Immature natural killer cell (primary cell): ENCODE measurements at regions not wholly inside any gene's neighbourhood (a gene's known extent, or its start where the extent isn't known, plus 50 kb on each side); places are given as distances from the start of the nearest gene placed in this dataset.

Source experiments
- DNase-seq, 3 donors: peaks; one replicate each; pipeline ENCODE4 v3.0.0; 2022; ENCODE audit warnings: mixed read lengths in 1 of 3
- H3K27ac Mint-ChIP-seq, 6 donors: one replicate each; pipeline ENCODE4 v1.8.0; 2020; ENCODE audit warnings: mixed read lengths in 6 of 6, mild to moderate bottlenecking in 5 of 6, inconsistent platforms in 4 of 6, moderate library complexity in 3 of 6
- H3K27me3 Mint-ChIP-seq, 3 donors: one replicate each; pipeline ENCODE4 v1.8.0; 2020 to 2021; ENCODE audit warnings: low read depth in 3 of 3, mild to moderate bottlenecking in 3 of 3, mixed read lengths in 3 of 3, moderate library complexity in 3 of 3, inconsistent platforms in 1 of 3
- H3K36me3 Mint-ChIP-seq, 3 donors: one replicate each; pipeline ENCODE4 v1.8.0; 2020; ENCODE audit warnings: mixed read lengths in 3 of 3, inconsistent platforms in 2 of 3, mild to moderate bottlenecking in 2 of 3
- H3K4me1 Mint-ChIP-seq, 2 donors: one replicate each; pipeline ENCODE4 v1.8.0; 2020; ENCODE audit warnings: inconsistent platforms in 2 of 2, mild to moderate bottlenecking in 2 of 2, mixed read lengths in 2 of 2, moderate library complexity in 1 of 2
- H3K4me3 Mint-ChIP-seq, 5 donors: one replicate each; pipeline ENCODE4 v1.8.0; 2020; ENCODE audit warnings: mild to moderate bottlenecking in 5 of 5, mixed read lengths in 5 of 5, inconsistent platforms in 3 of 5, moderate library complexity in 3 of 5
- H3K9me3 Mint-ChIP-seq, 6 donors: one replicate each; pipeline ENCODE4 v1.8.0; 2020; ENCODE audit warnings: mild to moderate bottlenecking in 6 of 6, mixed read lengths in 6 of 6, inconsistent platforms in 4 of 6, moderate library complexity in 3 of 6

GRCh38 chr18:39389800-39390379 is 1824.3 kb upstream of the CELF4 start:
- Mint-ChIP-seq H3K27ac (no peak overlapping the region), H3K4me1 (no peaks in the 10 kb centered on the region), H3K9me3 (peaks cover 15 to 59% (median 39%) of the 10 kb centered on the region in 6 donors), H3K4me3 (no peak overlapping the region), H3K27me3 (peaks cover 0 to 2% (median 0%) of the 10 kb centered on the region in 3 donors), H3K36me3 (peaks cover 0 to 4% (median 0%) of the 10 kb centered on the region in 3 donors)
- DNase-seq: no peak

GRCh38 chr18:39380866-39381265 is 1815.3 kb upstream of the CELF4 start:
- Mint-ChIP-seq H3K27ac (no peak overlapping the region), H3K4me1 (no peaks in the 10 kb centered on the region), H3K4me3 (no peak overlapping the region), H3K9me3 (peaks cover under 1 to 40% (median 8%) of the 10 kb centered on the region in 6 donors), H3K27me3 (no peaks in the 10 kb centered on the region), H3K36me3 (peaks cover 0 to 3% (median 0%) of the 10 kb centered on the region in 3 donors)
- no peak for DNase-seq

- no peak for DNase-seq
- no peak overlapping the region for H3K4me3 Mint-ChIP-seq
- peaks cover 0 to 41% (median 8%) of the 10 kb centered on the region in 6 donors for H3K9me3 Mint-ChIP-seq
- no peaks in the 10 kb centered on the region for H3K4me1 Mint-ChIP-seq
- H3K27ac Mint-ChIP-seq: no peak overlapping the region
- H3K27me3 Mint-ChIP-seq: no peaks in the 10 kb centered on the region
- peaks cover 0 to 3% (median 0%) of the 10 kb centered on the region in 3 donors for H3K36me3 Mint-ChIP-seq
These were observed 1814.7 kb upstream of the CELF4 start for GRCh38 chr18:39380186-39380725.

GRCh38 chr18:39375066-39375465 is 1809.5 kb upstream of the CELF4 start:
- Mint-ChIP-seq H3K4me1 (no peaks in the 10 kb centered on the region), H3K36me3 (peaks cover 0 to 3% (median 3%) of the 10 kb centered on the region in 3 donors), H3K9me3 (peaks cover 0 to 30% (median 8%) of the 10 kb centered on the region in 6 donors), H3K4me3 (no peak overlapping the region), H3K27ac (no peak overlapping the region), H3K27me3 (peaks cover 0 to 4% (median 1%) of the 10 kb centered on the region in 3 donors)
- no peak for DNase-seq

GRCh38 chr18:39371996-39372395 is 1806.4 kb upstream of the CELF4 start:
- H3K27me3 Mint-ChIP-seq: peaks cover 0 to 4% (median 1%) of the 10 kb centered on the region in 3 donors
- no peak overlapping the region for H3K27ac Mint-ChIP-seq
- H3K9me3 Mint-ChIP-seq: peaks cover 5 to 37% (median 7%) of the 10 kb centered on the region in 6 donors
- H3K4me1 Mint-ChIP-seq: peaks cover 0 to 2% of the 10 kb centered on the region in 2 donors
- no peak overlapping the region for H3K4me3 Mint-ChIP-seq
- H3K36me3 Mint-ChIP-seq: peaks cover 0 to 3% (median 2%) of the 10 kb centered on the region in 3 donors
- DNase-seq: no peak

GRCh38 chr18:39366656-39367055 is 1801.1 kb upstream of the CELF4 start:
- peaks cover 0 to 16% of the 10 kb centered on the region in 2 donors for H3K4me1 Mint-ChIP-seq
- H3K4me3 Mint-ChIP-seq: no peak overlapping the region
- no peak overlapping the region for H3K27ac Mint-ChIP-seq
- no peak for DNase-seq
- H3K9me3 Mint-ChIP-seq: peaks cover 3 to 46% (median 8%) of the 10 kb centered on the region in 6 donors
- H3K27me3 Mint-ChIP-seq: peaks cover 0 to 5% (median 0%) of the 10 kb centered on the region in 3 donors
- H3K36me3 Mint-ChIP-seq: peaks cover 0 to 2% (median 0%) of the 10 kb centered on the region in 3 donors

GRCh38 chr18:39365836-39366485 is 1800.4 kb upstream of the CELF4 start:
- no peak for DNase-seq
- Mint-ChIP-seq H3K27me3 (peaks cover 0 to 3% (median 0%) of the 10 kb centered on the region in 3 donors), H3K4me3 (no peak overlapping the region), H3K9me3 (peaks cover 3 to 49% (median 8%) of the 10 kb centered on the region in 6 donors), H3K36me3 (peaks cover 0 to 2% (median 0%) of the 10 kb centered on the region in 3 donors), H3K4me1 (peaks cover 0 to 16% of the 10 kb centered on the region in 2 donors), H3K27ac (no peak overlapping the region)

- Mint-ChIP-seq H3K27me3 (peaks cover 0 to 3% (median 2%) of the 10 kb centered on the region in 3 donors), H3K4me1 (no peaks in the 10 kb centered on the region), H3K9me3 (peaks cover 3 to 31% (median 8%) of the 10 kb centered on the region in 6 donors), H3K27ac (no peak overlapping the region), H3K36me3 (no peaks in the 10 kb centered on the region), H3K4me3 (no peak overlapping the region)
- no peak for DNase-seq
These were observed 1794.5 kb upstream of the CELF4 start for GRCh38 chr18:39360072-39360471.

- H3K9me3 Mint-ChIP-seq: peaks cover 3 to 27% (median 8%) of the 10 kb centered on the region in 6 donors
- H3K4me3 Mint-ChIP-seq: no peak overlapping the region
- no peak overlapping the region for H3K27ac Mint-ChIP-seq
- peaks cover 0 to 3% (median 2%) of the 10 kb centered on the region in 3 donors for H3K27me3 Mint-ChIP-seq
- no peaks in the 10 kb centered on the region for H3K36me3 Mint-ChIP-seq
- no peak for DNase-seq
- no peaks in the 10 kb centered on the region for H3K4me1 Mint-ChIP-seq
These were observed 1794.0 kb upstream of the CELF4 start for GRCh38 chr18:39359636-39360035.

GRCh38 chr18:39350945-39351344 is 1785.3 kb upstream of the CELF4 start:
- Mint-ChIP-seq H3K4me3 (no peak overlapping the region), H3K4me1 (peaks cover 0 to 5% of the 10 kb centered on the region in 2 donors), H3K27me3 (no peaks in the 10 kb centered on the region), H3K9me3 (peaks cover 0 to 29% (median 4%) of the 10 kb centered on the region in 6 donors), H3K36me3 (no peaks in the 10 kb centered on the region), H3K27ac (no peak overlapping the region)
- no peak for DNase-seq

- Mint-ChIP-seq H3K27ac (no peak overlapping the region), H3K27me3 (no peaks in the 10 kb centered on the region), H3K36me3 (no peaks in the 10 kb centered on the region), H3K4me3 (no peak overlapping the region), H3K4me1 (peaks cover 0 to 5% of the 10 kb centered on the region in 2 donors), H3K9me3 (peaks cover 0 to 35% (median 5%) of the 10 kb centered on the region in 6 donors)
- DNase-seq: no peak
These were observed 1784.2 kb upstream of the CELF4 start for GRCh38 chr18:39349801-39350200.

- no peak for DNase-seq
- peaks cover 2 to 45% (median 9%) of the 10 kb centered on the region in 6 donors for H3K9me3 Mint-ChIP-seq
- H3K27me3 Mint-ChIP-seq: no peaks in the 10 kb centered on the region
- no peak overlapping the region for H3K4me3 Mint-ChIP-seq
- H3K27ac Mint-ChIP-seq: no peak overlapping the region
- H3K36me3 Mint-ChIP-seq: peaks cover 0 to 4% (median 0%) of the 10 kb centered on the region in 3 donors
- H3K4me1 Mint-ChIP-seq: peaks cover 0 to 5% of the 10 kb centered on the region in 2 donors
These were observed 1783.2 kb upstream of the CELF4 start for GRCh38 chr18:39348757-39349156.

GRCh38 chr18:39347701-39348100 is 1782.1 kb upstream of the CELF4 start:
- no peak overlapping the region for H3K4me3 Mint-ChIP-seq
- H3K9me3 Mint-ChIP-seq: peaks cover 2 to 45% (median 10%) of the 10 kb centered on the region in 6 donors
- H3K27ac Mint-ChIP-seq: no peak overlapping the region
- peaks cover 0 to 5% of the 10 kb centered on the region in 2 donors for H3K4me1 Mint-ChIP-seq
- no peaks in the 10 kb centered on the region for H3K27me3 Mint-ChIP-seq
- H3K36me3 Mint-ChIP-seq: peaks cover 0 to 4% (median 0%) of the 10 kb centered on the region in 3 donors
- no peak for DNase-seq

GRCh38 chr18:39346916-39347315 is 1781.3 kb upstream of the CELF4 start:
- no peak for DNase-seq
- Mint-ChIP-seq H3K27me3 (no peaks in the 10 kb centered on the region), H3K36me3 (peaks cover 0 to 4% (median 0%) of the 10 kb centered on the region in 3 donors), H3K4me1 (peaks cover 0 to 5% of the 10 kb centered on the region in 2 donors), H3K27ac (no peak overlapping the region), H3K9me3 (peaks cover 2 to 51% (median 10%) of the 10 kb centered on the region in 6 donors), H3K4me3 (no peak overlapping the region)
